ENCODE measurements at regions not wholly inside any gene's neighbourhood (a gene's known extent, or its start where the extent isn't known, plus 50 kb on each side); places are given as distances from the start of the nearest gene placed in this dataset.
"Not testable (repeated sequence)": the region's sequence is repeated elsewhere in the genome, so short reads cannot be mapped to it uniquely, and the experiment has no call there.

DNA sequence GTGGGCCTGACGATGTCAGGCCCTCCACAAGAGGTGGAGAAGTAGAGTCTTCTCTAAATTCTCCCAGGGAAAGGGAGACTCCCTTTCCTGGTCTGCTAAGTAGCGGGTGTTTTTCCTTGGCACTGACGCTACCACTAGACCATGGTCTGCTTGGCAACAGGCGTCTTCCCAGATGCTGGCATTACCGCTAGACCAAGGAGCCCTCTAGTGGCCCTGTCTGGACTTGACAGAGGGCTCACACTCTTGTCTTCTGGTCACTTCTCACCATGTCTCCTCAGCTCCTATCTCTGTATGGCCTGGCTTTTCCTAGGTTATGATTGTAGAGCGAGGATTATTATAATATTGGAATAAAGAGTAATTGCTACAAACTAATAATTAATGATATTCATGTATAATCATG lies 51.1 kb upstream of the RASSF6 start:
- DNase-seq (ENCODE audit: low read depth); H3K4me3 ChIP-seq (ENCODE audit: low read length): not testable (repeated sequence)

DNA sequence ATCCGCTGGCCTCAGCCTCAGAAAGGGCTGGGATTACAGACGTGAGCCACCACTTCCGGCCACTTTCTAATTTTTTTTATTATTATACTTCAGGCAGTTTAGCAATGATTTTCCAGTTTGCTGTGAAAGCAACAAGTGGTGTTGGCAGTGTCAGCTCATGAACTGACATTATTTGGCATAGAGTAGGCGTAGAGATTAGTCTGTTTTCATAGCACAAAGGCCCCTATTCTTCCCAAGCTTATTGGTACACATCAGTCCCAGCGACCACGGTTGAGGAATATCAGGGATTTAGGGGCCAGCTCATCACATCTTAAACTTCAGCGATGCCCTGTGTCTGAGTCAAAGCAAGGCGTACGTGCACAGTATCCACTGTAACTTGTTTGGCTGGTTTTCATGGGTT lies 53.0 kb upstream of the RASSF6 start:
- no peak overlapping the region for H3K4me3 ChIP-seq (ENCODE audit: low read length)
- TF ChIP-seq, protein P1, sequence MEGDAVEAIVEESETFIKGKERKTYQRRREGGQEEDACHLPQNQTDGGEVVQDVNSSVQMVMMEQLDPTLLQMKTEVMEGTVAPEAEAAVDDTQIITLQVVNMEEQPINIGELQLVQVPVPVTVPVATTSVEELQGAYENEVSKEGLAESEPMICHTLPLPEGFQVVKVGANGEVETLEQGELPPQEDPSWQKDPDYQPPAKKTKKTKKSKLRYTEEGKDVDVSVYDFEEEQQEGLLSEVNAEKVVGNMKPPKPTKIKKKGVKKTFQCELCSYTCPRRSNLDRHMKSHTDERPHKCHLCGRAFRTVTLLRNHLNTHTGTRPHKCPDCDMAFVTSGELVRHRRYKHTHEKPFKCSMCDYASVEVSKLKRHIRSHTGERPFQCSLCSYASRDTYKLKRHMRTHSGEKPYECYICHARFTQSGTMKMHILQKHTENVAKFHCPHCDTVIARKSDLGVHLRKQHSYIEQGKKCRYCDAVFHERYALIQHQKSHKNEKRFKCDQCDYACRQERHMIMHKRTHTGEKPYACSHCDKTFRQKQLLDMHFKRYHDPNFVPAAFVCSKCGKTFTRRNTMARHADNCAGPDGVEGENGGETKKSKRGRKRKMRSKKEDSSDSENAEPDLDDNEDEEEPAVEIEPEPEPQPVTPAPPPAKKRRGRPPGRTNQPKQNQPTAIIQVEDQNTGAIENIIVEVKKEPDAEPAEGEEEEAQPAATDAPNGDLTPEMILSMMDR (conservative IDR thresholded peaks at IDR 0.05; ENCODE audit: low read depth, low read length), result no peak
- DNase-seq (ENCODE audit: low read depth), result peak; percentile 83

DNA sequence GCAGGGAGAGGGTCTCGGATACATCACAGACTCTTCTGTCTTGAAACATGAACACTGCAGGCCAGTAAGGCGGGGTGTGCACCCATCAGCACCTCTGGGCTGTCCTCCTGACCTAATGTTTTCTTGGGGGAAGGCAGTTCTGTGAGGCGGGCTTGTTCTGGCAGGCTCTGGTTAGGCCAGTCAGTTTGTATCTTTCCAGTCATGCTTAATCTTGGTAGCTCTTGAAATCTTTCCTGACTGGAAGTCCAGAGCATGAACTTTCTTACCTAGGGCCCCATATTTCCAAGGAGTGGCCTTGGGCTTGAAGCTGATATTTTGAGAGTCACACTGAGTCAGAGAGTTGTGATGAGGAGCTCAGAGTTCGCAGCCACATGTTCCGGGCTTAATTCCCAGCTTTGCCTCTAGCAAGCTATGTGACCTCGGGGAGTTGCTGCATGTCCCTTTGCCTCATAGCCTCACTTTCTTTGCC lies 54.2 kb upstream of the RASSF6 start:
- no peak for DNase-seq (ENCODE audit: low read depth)
- TF ChIP-seq, protein P1 (conservative IDR thresholded peaks at IDR 0.05; ENCODE audit: low read depth, low read length), result no peak
- no peak overlapping the region for H3K4me3 ChIP-seq (ENCODE audit: low read length)

DNA sequence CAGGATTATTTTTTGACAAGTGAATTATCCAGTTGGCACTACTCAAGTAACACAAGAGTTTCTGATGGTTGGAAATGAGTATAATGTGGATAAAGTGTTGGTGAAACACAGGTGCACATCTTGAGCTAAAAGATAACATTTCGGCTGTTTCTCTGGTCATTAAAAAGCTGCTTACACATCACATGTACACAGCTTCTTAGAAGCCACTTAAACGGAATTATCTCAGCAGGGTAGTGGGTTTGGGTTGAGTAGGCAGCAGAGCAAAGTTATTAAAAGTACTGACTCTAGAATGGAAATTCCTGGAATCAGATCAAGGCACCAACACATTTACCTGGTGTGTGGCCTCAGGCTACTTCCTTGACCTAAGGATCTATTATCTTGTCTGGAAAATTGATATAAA lies 55.4 kb upstream of the RASSF6 start:
- DNase-seq (ENCODE audit: low read depth), result no peak
- no peak overlapping the region for H3K4me3 ChIP-seq (ENCODE audit: low read length)
- TF ChIP-seq, protein P1 (conservative IDR thresholded peaks at IDR 0.05; ENCODE audit: low read depth, low read length), result no peak

DNA sequence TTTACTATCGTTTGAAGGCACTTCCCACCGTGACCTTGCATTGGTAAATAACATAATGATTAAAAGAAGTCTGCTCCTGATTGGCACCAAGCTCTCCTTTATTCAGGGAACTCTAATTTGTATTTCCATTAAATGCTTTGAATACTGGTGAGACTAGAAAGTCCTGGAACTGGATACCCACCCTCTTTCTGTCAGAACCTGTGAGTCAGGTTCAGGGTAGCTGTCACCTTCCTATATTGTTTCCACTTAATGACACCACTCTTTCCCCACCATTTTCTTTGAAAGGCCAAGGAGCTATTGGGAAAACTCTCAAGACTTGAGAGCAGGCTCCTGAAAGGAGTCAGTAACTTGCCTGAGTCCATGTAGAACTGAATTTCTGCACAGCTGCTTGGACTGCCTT lies 55.9 kb upstream of the RASSF6 start:
- no peak for DNase-seq (ENCODE audit: low read depth)
- TF ChIP-seq, protein P1 (conservative IDR thresholded peaks at IDR 0.05; ENCODE audit: low read depth, low read length), result no peak
- H3K4me3 ChIP-seq (ENCODE audit: low read length), result no peak overlapping the region

DNA sequence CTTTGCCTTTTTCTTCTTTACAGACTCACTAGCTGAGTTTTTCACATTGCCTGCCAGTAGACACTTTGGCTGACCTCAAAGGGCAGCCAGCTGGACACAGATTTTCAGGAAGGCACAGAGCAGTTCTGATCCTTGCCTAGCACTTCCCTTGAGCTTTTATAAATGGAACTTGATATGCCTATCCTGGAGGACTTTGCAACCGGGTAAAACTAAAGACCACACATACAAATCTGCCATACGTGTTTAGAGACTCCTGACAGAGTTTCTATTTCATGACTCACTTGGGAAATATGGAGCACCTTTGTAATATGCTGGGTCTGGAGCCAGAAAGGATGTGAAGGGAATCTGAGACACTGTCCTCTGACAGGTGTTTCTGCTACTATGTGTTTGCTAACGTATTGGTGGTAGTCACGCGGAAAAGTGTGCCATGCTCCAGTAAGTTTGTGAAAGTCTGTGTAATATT lies 56.7 kb upstream of the RASSF6 start:
- DNase-seq (ENCODE audit: low read depth), result peak; percentile 46
- H3K4me3 ChIP-seq (ENCODE audit: low read length), result no peak overlapping the region
- TF ChIP-seq, protein P1 (conservative IDR thresholded peaks at IDR 0.05; ENCODE audit: low read depth, low read length), result no peak

DNA sequence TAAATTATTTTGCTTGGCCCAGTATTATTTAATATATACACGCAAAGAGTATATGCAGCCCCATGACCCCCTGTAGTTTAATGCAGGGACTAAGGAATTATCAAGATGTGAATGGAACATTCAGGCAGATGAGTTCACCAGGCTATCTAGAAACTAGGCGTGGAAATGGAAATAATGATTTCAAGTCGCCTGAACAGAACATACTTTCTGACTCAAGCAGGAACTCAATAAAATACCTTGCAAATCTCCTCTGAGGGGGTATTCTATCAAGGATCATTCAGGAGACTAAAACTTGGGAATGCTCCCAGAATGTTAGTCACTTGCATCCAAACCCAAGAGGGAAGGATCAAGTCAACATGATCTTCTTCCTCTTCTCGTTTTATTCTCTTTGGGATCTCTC lies 59.6 kb upstream of the RASSF6 start:
- DNase-seq (ENCODE audit: low read depth), result no peak
- TF ChIP-seq, protein P1 (conservative IDR thresholded peaks at IDR 0.05; ENCODE audit: low read depth, low read length), result no peak
- H3K4me3 ChIP-seq (ENCODE audit: low read length), result no peak overlapping the region

DNA sequence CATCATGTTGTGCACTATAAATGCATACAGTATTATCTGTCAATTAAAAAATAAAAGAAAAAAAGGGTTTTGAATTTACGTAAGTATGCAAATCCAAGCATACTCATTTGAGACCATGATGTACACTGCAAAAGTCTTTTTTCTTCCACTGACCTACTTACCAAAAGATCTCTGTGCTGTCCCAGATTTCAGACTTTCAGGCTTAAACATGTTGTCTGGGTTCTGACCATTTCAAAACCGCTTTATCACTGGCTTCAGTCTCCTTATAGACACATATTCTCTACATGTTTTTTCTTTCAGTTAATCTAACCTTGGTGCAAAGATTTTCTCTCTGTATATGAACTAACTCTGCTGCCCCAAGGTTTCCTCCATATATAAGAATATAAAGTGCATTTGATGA lies 58.6 kb upstream of the CXCL8 start:
- H3K4me3 ChIP-seq (ENCODE audit: low read length), result no peak overlapping the region
- TF ChIP-seq, protein P1 (conservative IDR thresholded peaks at IDR 0.05; ENCODE audit: low read depth, low read length), result no peak
- no peak for DNase-seq (ENCODE audit: low read depth)

Measured in retinal pigment epithelial cell (primary cell).